HCT116 (cell line): ENCODE measurements at regions not wholly inside any gene's neighbourhood (a gene's known extent, or its start where the extent isn't known, plus 50 kb on each side); places are given as distances from the start of the nearest gene placed in this dataset.
A peak's percentile ranks its signal among the peaks of the same experiment; 100 is the strongest.

Experiments
- ATAC-seq: fragments of 200-7000 bp; cut with Tn5 transposase; 2 replicates; pipeline ENCODE4 v1.9.1; 2020; ENCODE audit warnings: mild to moderate bottlenecking, moderate library complexity
- BruUV-seq: library from RNA; stranded (reverse); fragments of 400-500 nt; replicated peaks from 2 replicates; lab custom pipeline; 2021; lab: Mats Ljungman, UMichigan
- CTCF ChIA-PET: fragments of 300-600 bp; sonication (Branson Sonifier 250); formaldehyde crosslinking; loops from one replicate; lab custom pipeline; 2021; ENCODE audit warnings: antibody characterized with exemption; lab: Charles Lee
- POLR2A ChIA-PET: fragments of 300-600, 350-600 bp; sonication (Branson Sonifier 250); formaldehyde crosslinking; loops from one replicate; lab custom pipeline; 2021; ENCODE audit warnings: antibody characterized with exemption; lab: Charles Lee
- RAD21 ChIA-PET, 2 experiments: fragments of 300-600 bp; sonication (Branson Sonifier 250); formaldehyde crosslinking; loops; one replicate each; lab custom pipeline; 2023; ENCODE audit warnings: low total read pairs in 2 of 2; ENCODE audit not compliant: uncharacterized antibody in 2 of 2, unreplicated experiment in 2 of 2, low non-redundant PET in 1 of 2; lab: Charles Lee
- DNase-seq: peaks from one replicate; pipeline ENCODE4 v3.0.0-alpha.2; 2010; ENCODE audit warnings: low read depth, low spot score
- H2AFZ ChIP-seq: fragments of 200-600 bp; shearing (Covaris generic), sonication (generic); 2 replicates; pipeline ENCODE4 v1.6.1; 2017; ENCODE audit warnings: low read depth, mixed run types, mixed read lengths, antibody characterized with exemption, low read length; ENCODE audit not compliant: poor library complexity, severe bottlenecking
- H3K27ac ChIP-seq: 2 replicates; pipeline ENCODE4 v1.5.1; 2012; ENCODE audit warnings: low read depth, low read length
- H3K27me3 ChIP-seq: fragments of 200-600 bp; sonication (generic); 2 replicates; pipeline ENCODE4 v1.6.1; 2016; ENCODE audit warnings: mixed run types, low read length, mixed read lengths; ENCODE audit not compliant: insufficient read depth
- H3K36me3 ChIP-seq, 2 experiments: fragments of 200-500 bp in 1 of 2; fragments of 200-600 bp in 1 of 2; sonication (Bioruptor generic) in 1 of 2; sonication (generic) in 1 of 2; 2 replicates each; pipeline versions ENCODE4 v1.5.1 to v1.6.1; 2014 to 2016; ENCODE audit warnings: low read length in 2 of 2, inconsistent platforms in 1 of 2, mixed read lengths in 1 of 2, mixed run types in 1 of 2; ENCODE audit not compliant: insufficient read depth in 2 of 2, control insufficient read depth in 1 of 2
- H3K4me1 ChIP-seq, 2 experiments: fragments of 200-600 bp in 1 of 2; sonication (generic) in 1 of 2; 2 replicates each; pipeline versions ENCODE4 v1.5.1 to v1.6.1; 2012 to 2017; ENCODE audit warnings: low read length in 2 of 2, inconsistent platforms in 1 of 2, mild to moderate bottlenecking in 1 of 2, mixed read lengths in 1 of 2, mixed run types in 1 of 2, moderate library complexity in 1 of 2; ENCODE audit not compliant: insufficient read depth in 2 of 2, control insufficient read depth in 1 of 2
- H3K4me2 ChIP-seq: fragments of 200-600 bp; sonication (generic); 2 replicates; pipeline ENCODE4 v1.6.1; 2017; ENCODE audit warnings: mixed run types, low read length, mixed read lengths
- H3K4me3 ChIP-seq, 2 experiments: fragments of 200-600 bp in 1 of 2; sonication (generic) in 1 of 2; replicated peaks in 1 of 2; 2 replicates each; pipeline ENCODE4 v1.5.1; 2011 to 2016; ENCODE audit warnings: low read length in 2 of 2, control low read depth in 1 of 2, low read depth in 1 of 2, mild to moderate bottlenecking in 1 of 2, mixed read lengths in 1 of 2, mixed run types in 1 of 2
- H3K79me2 ChIP-seq: fragments of 200-600 bp; sonication (generic); 2 replicates; pipeline ENCODE4 v1.6.1; 2017; ENCODE audit warnings: mild to moderate bottlenecking, mixed run types, low read length, moderate library complexity, mixed read lengths; ENCODE audit not compliant: insufficient read depth
- H3K9ac ChIP-seq: fragments of 200-600 bp; sonication (generic); 2 replicates; pipeline ENCODE4 v1.6.1; 2016; ENCODE audit warnings: low read length, mixed read lengths
- H3K9me2 ChIP-seq: fragments of 200-600 bp; sonication (generic), shearing (Covaris generic); 2 replicates; pipeline ENCODE4 v1.6.1; 2017; ENCODE audit warnings: mixed run types, mild to moderate bottlenecking, moderate library complexity; ENCODE audit not compliant: insufficient read depth
- H3K9me3 ChIP-seq, 2 experiments: fragments of 200-500 bp in 1 of 2; fragments of 200-600 bp in 1 of 2; sonication (Bioruptor generic) in 1 of 2; sonication (generic) in 1 of 2; 2 replicates each; pipeline ENCODE4 v1.6.1; 2014 to 2017; ENCODE audit warnings: low read length in 2 of 2, mixed read lengths in 2 of 2, inconsistent platforms in 1 of 2, low read depth in 1 of 2, mild to moderate bottlenecking in 1 of 2, mixed run types in 1 of 2, moderate library complexity in 1 of 2; ENCODE audit not compliant: control insufficient read depth in 1 of 2, insufficient read depth in 1 of 2
- H4K20me1 ChIP-seq: fragments of 200-600 bp; sonication (generic), shearing (Covaris generic); 2 replicates; pipeline ENCODE4 v1.6.1; 2017; ENCODE audit warnings: mixed run types, mild to moderate bottlenecking, moderate library complexity; ENCODE audit not compliant: insufficient read depth
- ATF3 ChIP-seq: IDR thresholded peaks from 2 replicates; pipeline ENCODE4 v1.6.1; 2012
- EZH2 ChIP-seq: fragments of 200-600 bp; sonication (generic); IDR thresholded peaks from 2 replicates; pipeline ENCODE4 v1.6.1; 2017; ENCODE audit warnings: antibody characterized with exemption, mixed run types
- SP1 ChIP-seq: IDR thresholded peaks from 2 replicates; pipeline ENCODE4 v1.6.1; 2012; ENCODE audit warnings: low read depth
- SRF ChIP-seq: IDR thresholded peaks from 2 replicates; pipeline ENCODE4 v1.6.1; 2012; ENCODE audit warnings: low read depth
- YY1 ChIP-seq: IDR thresholded peaks from 2 replicates; pipeline ENCODE4 v1.6.1; 2011; ENCODE audit warnings: low read length, low read depth, moderate library complexity, mild to moderate bottlenecking; ENCODE audit not compliant: insufficient replicate concordance; ENCODE audit errors: extremely low read depth
- ZNF274 ChIP-seq: fragments of 200-500 bp; sonication (Bioruptor generic); IDR thresholded peaks from 2 replicates; pipeline ENCODE4 v1.6.1; 2014; ENCODE audit warnings: mild to moderate bottlenecking, low read depth, low read length, inconsistent platforms
- intact Hi-C: fragments of 100-400 bp; cut with micrococcal nuclease; formaldehyde crosslinking; loops from 2 replicates; pipeline ENCODE4 v1.10.0; 2022

GRCh38 chr19:5255602-5256231 lies 84.9 kb downstream of the PTPRS start:
- BruUV-seq: no TSS peak
- ATAC-seq: no peak
- Histone ChIP-seq H4K20me1 (no peaks in the 10 kb centered on the region), H3K4me1 (peaks cover 0 to 6% of the 10 kb centered on the region in 2 experiments; a peak in 2 of 4 replicates), H3K9me3 (peaks cover 6 to 12% of the 10 kb centered on the region in 2 experiments; a peak in 2 of 4 replicates), H3K9ac (no peak overlapping the region), H3K27me3 (no peaks in the 10 kb centered on the region), H3K9me2 (no peaks in the 10 kb centered on the region), H3K36me3 (peaks cover 2 to 29% of the 10 kb centered on the region in 2 experiments; a peak in 3 of 4 replicates), H3K4me3 (no peak overlapping the region), H3K4me2 (no peak overlapping the region), H2AFZ (no peak overlapping the region), H3K27ac (no peak overlapping the region), H3K79me2 (no peaks in the 10 kb centered on the region)
- POLR2A ChIA-PET: no interaction called here
- DNase-seq: no peak
- TF ChIP-seq SRF (no peak), ATF3 (no peak), SP1 (no peak), ZNF274 (no peak), EZH2 (no peak)
- intact Hi-C loops: no loop called here
- RAD21 ChIA-PET: no interaction called here
- CTCF ChIA-PET: no interaction called here

GRCh38 chr19:5254944-5255343 lies 85.7 kb downstream of the PTPRS start:
- intact Hi-C loops: no loop called here
- no peaks in the 10 kb centered on the region for H3K27me3 ChIP-seq
- H3K9me3 ChIP-seq: peaks cover 6 to 12% of the 10 kb centered on the region in 2 experiments; a peak in 2 of 4 replicates
- H3K9ac ChIP-seq: no peak overlapping the region
- no peak overlapping the region for H3K27ac ChIP-seq
- no peak overlapping the region for H2AFZ ChIP-seq
- CTCF ChIA-PET: no interaction called here
- TF ChIP-seq EZH2: no peak
- peak; percentile 25 for TF ChIP-seq YY1
- H3K36me3 ChIP-seq: peaks cover 2 to 31% of the 10 kb centered on the region in 2 experiments; a peak in 3 of 4 replicates
- no TSS peak for BruUV-seq
- no peaks in the 10 kb centered on the region for H4K20me1 ChIP-seq
- POLR2A ChIA-PET: no interaction called here
- no peak overlapping the region for H3K4me2 ChIP-seq
- ATAC-seq (no peak), DNase-seq (no peak)
- no peak overlapping the region for H3K4me3 ChIP-seq
- H3K9me2 ChIP-seq: no peaks in the 10 kb centered on the region
- H3K79me2 ChIP-seq: no peaks in the 10 kb centered on the region
- RAD21 ChIA-PET: no interaction called here
- no peaks in the 10 kb centered on the region for H3K4me1 ChIP-seq
